SK-N-SH treated with all-trans-retinoic acid at 6 μM for 48 hours (cell line): ENCODE measurements at regions not wholly inside any gene's neighbourhood (a gene's known extent, or its start where the extent isn't known, plus 50 kb on each side); places are given as distances from the start of the nearest gene placed in this dataset.

ENCODE experiments used
- ARNTL ChIP-seq: fragments of 450-650 bp; formaldehyde crosslinking; IDR thresholded peaks from 2 replicates; pipeline ENCODE4 v1.5.0; 2020; ENCODE audit warnings: low read depth, mild to moderate bottlenecking, moderate library complexity, borderline replicate concordance
- CREB5 ChIP-seq: fragments of 250-450 bp; sonication (Bioruptor Pico); IDR thresholded peaks from 2 replicates; pipeline ENCODE4 v1.5.1; 2020; ENCODE audit warnings: low read depth, mild to moderate bottlenecking, moderate library complexity
- ZFP3 ChIP-seq: fragments of 250-450 bp; sonication (Bioruptor Pico); IDR thresholded peaks from 2 replicates; pipeline ENCODE4 v1.5.0; 2020; ENCODE audit warnings: mild to moderate bottlenecking, moderate library complexity

DNA sequence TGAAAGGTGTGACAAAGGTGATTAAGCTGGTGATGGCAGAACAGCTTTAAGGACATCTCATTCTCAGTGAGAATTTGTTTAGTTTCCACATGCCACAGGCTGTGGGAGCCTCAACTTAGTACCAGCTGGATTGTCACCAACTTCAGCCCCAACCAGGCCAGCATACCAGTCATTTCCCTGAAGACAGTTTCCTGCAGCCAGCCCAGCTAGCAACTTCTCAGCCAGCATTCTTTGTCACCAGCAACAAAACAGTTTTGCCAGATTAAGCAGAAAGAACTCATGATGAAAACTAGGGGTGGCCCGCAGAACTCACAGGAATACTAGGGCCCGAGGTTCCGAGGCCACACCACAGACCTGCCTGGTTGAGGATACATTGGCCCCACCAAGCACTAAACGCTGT is 68.8 kb upstream of the UNC5B start:
- no peak for TF ChIP-seq CREB5 (CRISPR knock-in tag)
- no peak for TF ChIP-seq ZFP3 (CRISPR knock-in tag)
- no peak for TF ChIP-seq ARNTL (CRISPR knock-in tag)
